Osteoblast (primary cell): ENCODE measurements at regions not wholly inside any gene's neighbourhood (a gene's known extent, or its start where the extent isn't known, plus 50 kb on each side); places are given as distances from the start of the nearest gene placed in this dataset.

Experiments used
- DNase-seq: peaks from one replicate; pipeline ENCODE4 v3.0.0; 2011; ENCODE audit warnings: low spot score, mixed read lengths; ENCODE audit not compliant: insufficient read length; ENCODE audit errors: missing footprints
- H2AFZ ChIP-seq: 2 replicates; pipeline ENCODE4 v1.6.0; 2011; ENCODE audit warnings: mild to moderate bottlenecking, low read length
- H3K27ac ChIP-seq: 2 replicates; pipeline ENCODE4 v1.5.1; 2011; ENCODE audit warnings: mild to moderate bottlenecking, low read depth, low read length, moderate library complexity
- H3K27me3 ChIP-seq: 2 replicates; pipeline ENCODE4 v1.6.0; 2012; ENCODE audit warnings: mild to moderate bottlenecking, control low read depth, inconsistent platforms, low read length, moderate library complexity; ENCODE audit not compliant: insufficient read depth
- H3K36me3 ChIP-seq: 2 replicates; pipeline ENCODE4 v1.5.1; 2011; ENCODE audit warnings: mild to moderate bottlenecking, low read length, control low read depth, moderate library complexity; ENCODE audit not compliant: insufficient read depth
- H3K4me1 ChIP-seq: 2 replicates; pipeline ENCODE4 v1.5.1; 2011; ENCODE audit warnings: mild to moderate bottlenecking, low read length, control low read depth, moderate library complexity; ENCODE audit not compliant: insufficient read depth
- H3K4me2 ChIP-seq: 2 replicates; pipeline ENCODE4 v1.6.0; 2011; ENCODE audit warnings: mild to moderate bottlenecking, low read length; ENCODE audit not compliant: insufficient read depth
- H3K4me3 ChIP-seq: fragments of 200-600 bp; sonication (generic); 3 replicates; pipeline ENCODE4 v1.5.1; 2012; ENCODE audit warnings: mild to moderate bottlenecking, low read length, inconsistent platforms; ENCODE audit not compliant: insufficient read depth
- H3K79me2 ChIP-seq: 2 replicates; pipeline ENCODE4 v1.6.0; 2012; ENCODE audit warnings: mild to moderate bottlenecking, low read length, control low read depth, inconsistent platforms; ENCODE audit not compliant: insufficient read depth
- H3K9me3 ChIP-seq: 2 replicates; pipeline ENCODE4 v1.5.1; 2011; ENCODE audit warnings: low read depth, low read length, control low read depth
- H4K20me1 ChIP-seq: 2 replicates; pipeline ENCODE4 v1.6.0; 2012; ENCODE audit warnings: mild to moderate bottlenecking, low read length, control low read depth; ENCODE audit not compliant: insufficient read depth
- CTCF ChIP-seq: IDR thresholded peaks from 2 replicates; pipeline ENCODE4 v1.5.1; 2011; ENCODE audit warnings: mild to moderate bottlenecking, low read depth, low read length, moderate library complexity; ENCODE audit errors: extremely low read depth

DNA sequence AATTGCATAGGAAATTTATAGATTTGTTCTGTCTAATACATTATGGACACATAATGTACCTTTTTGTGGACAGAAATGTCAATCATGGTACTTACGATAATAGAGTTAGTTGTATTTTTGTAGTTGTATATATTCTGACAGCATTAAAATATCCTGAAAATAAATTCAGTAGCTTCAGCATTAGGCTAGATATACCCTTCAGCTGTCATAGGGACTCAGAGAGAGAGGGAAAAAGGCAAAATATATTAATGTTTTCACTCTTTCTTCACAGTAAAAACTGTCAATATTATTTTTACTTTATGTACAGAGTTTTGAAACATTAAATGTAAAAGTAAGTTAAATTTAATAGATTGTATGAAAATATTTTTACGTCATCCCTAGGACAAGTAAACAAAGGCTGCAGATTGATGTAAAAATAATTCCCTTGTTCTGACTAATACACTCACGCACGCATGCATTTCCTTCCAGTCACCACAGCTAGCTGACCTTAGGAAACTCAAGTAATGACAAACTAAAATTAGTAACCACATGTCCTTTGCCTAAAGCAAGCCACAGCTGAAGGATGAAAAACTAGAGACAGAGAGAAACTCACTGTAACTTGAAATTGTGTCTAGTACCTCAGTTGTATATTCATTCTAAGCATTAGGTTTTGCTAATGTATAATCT is 104.7 kb upstream of the CARD18 start:
- Histone ChIP-seq H3K27ac (peak overlapping the region; percentile 61), H3K27me3 (no peaks in the 10 kb centered on the region), H4K20me1 (no peaks in the 10 kb centered on the region), H3K9me3 (no peaks in the 10 kb centered on the region), H3K36me3 (no peaks in the 10 kb centered on the region), H2AFZ (no peak overlapping the region), H3K4me3 (no peak overlapping the region), H3K79me2 (no peaks in the 10 kb centered on the region), H3K4me1 (peaks cover 13% of the 10 kb centered on the region), H3K4me2 (peak overlapping the region; percentile 49)
- DNase-seq, result peak; percentile 55
- no peak for TF ChIP-seq CTCF

- H3K36me3 ChIP-seq, result no peaks in the 10 kb centered on the region
- H3K27me3 ChIP-seq, result no peaks in the 10 kb centered on the region
- no peak overlapping the region for H3K4me3 ChIP-seq
- peaks cover 17% of the 10 kb centered on the region for H3K4me1 ChIP-seq
- peak; percentile 21 for DNase-seq
- no peak overlapping the region for H3K4me2 ChIP-seq
- no peak for TF ChIP-seq CTCF
- no peaks in the 10 kb centered on the region for H4K20me1 ChIP-seq
- H2AFZ ChIP-seq, result no peak overlapping the region
- no peaks in the 10 kb centered on the region for H3K9me3 ChIP-seq
- H3K27ac ChIP-seq, result no peak overlapping the region
- no peaks in the 10 kb centered on the region for H3K79me2 ChIP-seq
Measured at GRCh38 chr11:105241136-105241535, 101.6 kb upstream of the CARD18 start.

DNA sequence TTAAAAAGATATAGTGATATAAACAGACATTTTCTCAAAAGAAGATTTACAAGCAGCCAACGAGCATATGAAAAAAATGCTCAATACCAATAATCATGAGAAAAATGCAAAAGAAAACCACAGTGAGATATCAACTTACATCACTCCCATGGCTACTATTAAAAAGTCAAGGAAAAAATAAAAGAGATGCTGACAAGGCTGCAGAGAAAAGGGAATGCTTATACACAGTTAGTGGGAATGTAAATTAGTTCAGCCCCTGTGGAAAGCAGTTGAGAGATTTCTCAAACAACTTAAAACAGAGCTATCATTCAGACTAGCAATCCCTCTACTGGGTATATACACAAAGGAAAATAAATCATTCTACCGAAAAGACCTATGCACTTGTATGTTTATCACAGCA is 97.1 kb upstream of the CARD18 start:
- H3K4me3 ChIP-seq, result no peak overlapping the region
- no peaks in the 10 kb centered on the region for H3K36me3 ChIP-seq
- TF ChIP-seq CTCF, result no peak
- no peaks in the 10 kb centered on the region for H3K9me3 ChIP-seq
- peaks cover 4% of the 10 kb centered on the region for H3K4me1 ChIP-seq
- no peaks in the 10 kb centered on the region for H3K27me3 ChIP-seq
- no peak overlapping the region for H2AFZ ChIP-seq
- DNase-seq, result no peak
- H3K27ac ChIP-seq, result no peak overlapping the region
- H3K4me2 ChIP-seq, result no peak overlapping the region
- no peaks in the 10 kb centered on the region for H3K79me2 ChIP-seq
- no peaks in the 10 kb centered on the region for H4K20me1 ChIP-seq

DNA sequence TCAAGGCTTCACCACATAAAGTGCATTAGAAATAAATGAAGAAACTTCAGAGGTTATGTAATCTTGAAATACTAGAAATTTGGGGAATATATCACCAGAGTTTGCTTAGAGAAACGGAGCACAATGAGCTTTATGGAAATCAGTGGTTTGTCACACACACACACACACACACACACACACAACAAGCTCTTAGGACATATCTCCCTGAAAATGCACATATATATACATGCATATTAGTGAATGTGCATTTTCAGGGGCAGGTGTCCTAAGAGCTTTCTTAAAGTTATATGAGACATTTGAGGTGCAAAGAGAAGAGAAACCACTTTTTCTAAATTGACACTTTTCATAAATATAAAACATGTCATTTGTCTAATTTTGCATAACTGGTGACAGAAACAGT is 93.7 kb upstream of the CARD18 start:
- H3K4me2 ChIP-seq, result no peak overlapping the region
- no peak overlapping the region for H3K4me3 ChIP-seq
- DNase-seq, result no peak
- peaks cover 11% of the 10 kb centered on the region for H3K4me1 ChIP-seq
- no peaks in the 10 kb centered on the region for H3K79me2 ChIP-seq
- no peaks in the 10 kb centered on the region for H3K9me3 ChIP-seq
- H2AFZ ChIP-seq, result no peak overlapping the region
- H3K36me3 ChIP-seq, result no peaks in the 10 kb centered on the region
- no peak overlapping the region for H3K27ac ChIP-seq
- H3K27me3 ChIP-seq, result no peaks in the 10 kb centered on the region
- TF ChIP-seq CTCF, result no peak
- no peaks in the 10 kb centered on the region for H4K20me1 ChIP-seq
